ENCODE measurements at regions not wholly inside any gene's neighbourhood (a gene's known extent, or its start where the extent isn't known, plus 50 kb on each side); places are given as distances from the start of the nearest gene placed in this dataset.

GRCh38 chr10:65751896-65752295 lies 1173.9 kb upstream of the LRRTM3 start:
- no peak for TF ChIP-seq SP3 (tag by site-specific recombination; IDR thresholded peaks at IDR 0.05)
- TF ChIP-seq HOXD13 (CRISPR knock-in tag; IDR thresholded peaks at IDR 0.05; ENCODE audit: borderline replicate concordance): no peak
- POLR2A ChIA-PET: no interaction called here
- no peaks in the 10 kb centered on the region for H3K9me3 ChIP-seq (ENCODE audit: control insufficient read depth, insufficient read depth, low read depth, low read length)
- no peak overlapping the region for H3K27ac ChIP-seq (ENCODE audit: extremely low read depth, low read depth, low read length)
- CTCF ChIA-PET: no interaction called here
- no peaks in the 10 kb centered on the region for H3K4me1 ChIP-seq (ENCODE audit: control insufficient read depth, insufficient read depth, low read length)
- no peaks in the 10 kb centered on the region for H3K36me3 ChIP-seq (ENCODE audit: control insufficient read depth in 2 of 2, insufficient read depth in 1 of 2, low read length in 2 of 2)
- no peak overlapping the region for H3K4me3 ChIP-seq (ENCODE audit: low read depth, low read length)

- POLR2A ChIA-PET: no interaction called here
- Histone ChIP-seq H3K27ac (ENCODE audit: extremely low read depth, low read depth, low read length) (no peak overlapping the region), H3K36me3 (ENCODE audit: control insufficient read depth in 2 of 2, insufficient read depth in 1 of 2, low read length in 2 of 2) (no peaks in the 10 kb centered on the region), H3K4me1 (ENCODE audit: control insufficient read depth, insufficient read depth, low read length) (no peaks in the 10 kb centered on the region), H3K9me3 (ENCODE audit: control insufficient read depth, insufficient read depth, low read depth, low read length) (no peaks in the 10 kb centered on the region), H3K4me3 (ENCODE audit: low read depth, low read length) (no peak overlapping the region)
- TF ChIP-seq ZNF426 (tag by site-specific recombination; IDR thresholded peaks at IDR 0.05) (no peak), ZNF221 (tag by site-specific recombination; IDR thresholded peaks at IDR 0.05; ENCODE audit: borderline replicate concordance) (no peak), OVOL3 (tag by site-specific recombination; IDR thresholded peaks at IDR 0.05) (no peak), ZNF639 (tag by site-specific recombination; IDR thresholded peaks at IDR 0.05) (no peak), IKZF3 (tag by site-specific recombination; IDR thresholded peaks at IDR 0.05) (no peak), ZNF837 (tag by site-specific recombination; IDR thresholded peaks at IDR 0.05) (no peak), ZFP37 (tag by site-specific recombination; IDR thresholded peaks at IDR 0.05) (no peak), ZNF670 (tag by site-specific recombination; IDR thresholded peaks at IDR 0.05; ENCODE audit: low read depth) (no peak), ZIC2 (tag by site-specific recombination; IDR thresholded peaks at IDR 0.05) (no peak), ZNF211 (tag by site-specific recombination; IDR thresholded peaks at IDR 0.05; ENCODE audit: low read depth) (no peak), ZNF654 (tag by site-specific recombination; IDR thresholded peaks at IDR 0.05; ENCODE audit: low read depth) (no peak), MYNN (tag by site-specific recombination; IDR thresholded peaks at IDR 0.05; ENCODE audit: borderline replicate concordance) (no peak), ZNF2 (tag by site-specific recombination; IDR thresholded peaks at IDR 0.05) (no peak), KLF16 (tag by site-specific recombination; IDR thresholded peaks at IDR 0.05) (no peak), ZNF184 (tag by site-specific recombination; IDR thresholded peaks at IDR 0.05) (no peak), ZNF146 (tag by site-specific recombination; IDR thresholded peaks at IDR 0.05) (no peak), ZNF266 (tag by site-specific recombination; IDR thresholded peaks at IDR 0.05; ENCODE audit: low read depth) (no peak)
- CTCF ChIA-PET: interaction anchor here (0.5 to 0.6 kb wide), 2 partner anchors 10 to 166 kb away, joined by 3 read pairs; no protein-coding TSS in a partner anchor
Observed at GRCh38 chr10:65753532-65753931, 1172.3 kb upstream of the LRRTM3 start.

GRCh38 chr10:65754112-65754511 lies 1171.7 kb upstream of the LRRTM3 start:
- Histone ChIP-seq H3K36me3 (ENCODE audit: control insufficient read depth in 2 of 2, insufficient read depth in 1 of 2, low read length in 2 of 2) (no peaks in the 10 kb centered on the region), H3K4me1 (ENCODE audit: control insufficient read depth, insufficient read depth, low read length) (no peaks in the 10 kb centered on the region), H3K27ac (ENCODE audit: extremely low read depth, low read depth, low read length) (no peak overlapping the region), H3K9me3 (ENCODE audit: control insufficient read depth, insufficient read depth, low read depth, low read length) (no peaks in the 10 kb centered on the region), H3K4me3 (ENCODE audit: low read depth, low read length) (no peak overlapping the region)
- ChIA-PET CTCF (no interaction called here), POLR2A (no interaction called here)
- TF ChIP-seq MEIS1 (CRISPR knock-in tag; IDR thresholded peaks at IDR 0.05; ENCODE audit: borderline replicate concordance) (no peak), ATF2 (tag by site-specific recombination; IDR thresholded peaks at IDR 0.05; ENCODE audit: low read depth) (no peak), ZNF148 (tag by site-specific recombination; IDR thresholded peaks at IDR 0.05; ENCODE audit: borderline replicate concordance) (no peak), ZSCAN30 (tag by site-specific recombination; IDR thresholded peaks at IDR 0.05) (no peak), PRDM1 (tag by site-specific recombination; IDR thresholded peaks at IDR 0.05) (no peak), ZNF585B (tag by site-specific recombination; IDR thresholded peaks at IDR 0.05) (no peak), ZNF843 (tag by site-specific recombination; IDR thresholded peaks at IDR 0.05) (no peak), KLF16 (tag by site-specific recombination; IDR thresholded peaks at IDR 0.05) (no peak), ZNF544 (tag by site-specific recombination; IDR thresholded peaks at IDR 0.05) (no peak)
